Activated naive CD4-positive, alpha-beta T cell treated with anti-CD3 and anti-CD28 coated beads for 36 hours (primary cell): ENCODE measurements at regions not wholly inside any gene's neighbourhood (a gene's known extent, or its start where the extent isn't known, plus 50 kb on each side); places are given as distances from the start of the nearest gene placed in this dataset.

ENCODE experiments used
- CTCF ChIA-PET: fragments of 350-600 bp; sonication (Branson Sonifier 250); formaldehyde crosslinking; loops from one replicate; lab custom pipeline; 2021; ENCODE audit warnings: antibody characterized with exemption; lab: Charles Lee
- DNase-seq: peaks from one replicate; pipeline ENCODE4 v3.0.0-alpha.2; 2020
- H3K27ac Mint-ChIP-seq: one replicate; pipeline ENCODE4 v1.8.0; 2021; ENCODE audit warnings: mild to moderate bottlenecking, mixed read lengths
- H3K27me3 Mint-ChIP-seq: one replicate; pipeline ENCODE4 v1.8.0; 2021; ENCODE audit warnings: low read depth, mixed read lengths
- H3K36me3 Mint-ChIP-seq: one replicate; pipeline ENCODE4 v1.8.0; 2021; ENCODE audit warnings: low read depth, mixed read lengths
- H3K4me1 Mint-ChIP-seq: one replicate; pipeline ENCODE4 v1.8.0; 2021; ENCODE audit warnings: low read depth, mixed read lengths
- H3K4me3 Mint-ChIP-seq: one replicate; pipeline ENCODE4 v1.8.0; 2021; ENCODE audit warnings: mild to moderate bottlenecking, moderate library complexity, mixed read lengths
- H3K9me3 Mint-ChIP-seq: one replicate; pipeline ENCODE4 v1.8.0; 2021; ENCODE audit warnings: mixed read lengths
- intact Hi-C: fragments of 100-400 bp; cut with micrococcal nuclease; formaldehyde crosslinking; loops from one replicate; pipeline ENCODE4 v1.15.1; 2023

DNA sequence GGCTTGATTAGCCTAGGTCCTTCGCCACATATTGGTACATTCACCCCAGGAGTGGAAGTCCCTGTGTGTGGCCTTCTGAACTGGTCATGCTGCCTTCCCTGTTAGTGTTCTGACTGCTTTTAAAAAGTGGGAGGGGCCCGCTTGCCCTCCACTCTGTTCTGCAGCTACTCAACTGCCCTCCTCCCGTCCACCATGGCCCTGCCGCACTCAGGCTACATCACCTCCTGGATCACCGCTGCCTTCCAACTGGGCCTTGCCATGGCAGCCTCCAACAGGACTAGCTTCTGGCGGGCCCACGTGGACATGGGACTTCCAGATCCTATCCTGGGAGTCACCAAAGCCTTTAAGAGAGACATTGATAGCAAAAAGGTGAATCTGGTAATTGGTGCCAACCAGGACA is 152.1 kb upstream of the USP24 start:
- Mint-ChIP-seq H3K27me3 (peaks cover 15% of the 10 kb centered on the region), H3K9me3 (no peaks in the 10 kb centered on the region), H3K36me3 (no peaks in the 10 kb centered on the region), H3K4me3 (no peak overlapping the region), H3K27ac (no peak overlapping the region), H3K4me1 (peaks cover 10% of the 10 kb centered on the region)
- CTCF ChIA-PET = no interaction called here
- no peak for DNase-seq
- intact Hi-C loops = no loop called here

DNA sequence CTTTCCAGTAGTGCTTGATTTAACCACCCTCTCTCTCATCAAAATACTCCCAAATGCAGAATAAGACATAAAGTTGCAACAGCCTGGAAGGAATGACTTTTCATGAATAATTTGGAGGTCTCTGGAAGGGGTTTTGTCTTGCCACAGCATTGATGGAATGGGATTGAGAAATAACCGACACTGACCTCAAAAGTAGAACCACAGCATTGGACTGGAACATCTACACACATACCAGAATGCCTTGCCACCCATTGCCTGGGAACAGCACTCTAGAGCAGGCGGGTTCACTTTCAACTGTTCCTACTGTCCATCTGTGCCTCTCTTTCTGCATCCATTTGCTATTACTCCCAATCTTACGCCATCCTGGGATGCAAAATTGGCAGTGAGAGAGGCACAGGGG is 149.1 kb upstream of the USP24 start:
- no peaks in the 10 kb centered on the region for H3K36me3 Mint-ChIP-seq
- peaks cover 10% of the 10 kb centered on the region for H3K4me1 Mint-ChIP-seq
- CTCF ChIA-PET = interaction anchor here (0.8 to 2.5 kb wide), 4 partner anchors 12 to 87 kb away, joined by 3 to 9 read pairs (median 4); no protein-coding TSS in a partner anchor
- intact Hi-C loops = no loop called here
- peaks cover 13% of the 10 kb centered on the region for H3K27me3 Mint-ChIP-seq
- no peak overlapping the region for H3K27ac Mint-ChIP-seq
- no peak overlapping the region for H3K4me3 Mint-ChIP-seq
- DNase-seq = no peak
- no peaks in the 10 kb centered on the region for H3K9me3 Mint-ChIP-seq

DNA sequence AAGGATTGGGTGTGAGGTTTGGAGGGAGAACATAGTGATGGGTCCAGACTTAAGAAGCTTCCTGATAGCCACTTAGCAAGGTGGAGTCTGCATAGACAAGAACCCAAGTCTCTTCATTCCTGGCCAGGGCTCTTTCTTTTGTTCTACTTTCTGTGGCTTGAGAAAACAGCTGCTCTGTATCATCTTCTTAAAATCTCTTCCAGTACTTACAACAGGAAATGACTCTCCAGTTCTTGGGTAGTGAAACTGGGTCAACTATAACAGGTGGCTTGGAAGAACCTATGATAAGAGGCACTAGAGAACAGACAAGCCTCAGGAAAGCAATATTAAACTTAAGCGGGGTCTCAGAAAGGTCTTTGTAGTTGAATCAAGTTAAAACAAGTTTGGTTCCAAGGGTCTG is 148.1 kb upstream of the USP24 start:
- CTCF ChIA-PET = interaction anchor here (0.5 to 2.5 kb wide), 4 partner anchors 13 to 285 kb away, joined by 3 to 9 read pairs (median 4); no protein-coding TSS in a partner anchor
- no peak for DNase-seq
- Mint-ChIP-seq H3K4me3 (no peak overlapping the region), H3K4me1 (peaks cover 10% of the 10 kb centered on the region), H3K9me3 (no peaks in the 10 kb centered on the region), H3K27me3 (peaks cover 13% of the 10 kb centered on the region), H3K36me3 (no peaks in the 10 kb centered on the region), H3K27ac (no peak overlapping the region)
- intact Hi-C loops = no loop called here

DNA sequence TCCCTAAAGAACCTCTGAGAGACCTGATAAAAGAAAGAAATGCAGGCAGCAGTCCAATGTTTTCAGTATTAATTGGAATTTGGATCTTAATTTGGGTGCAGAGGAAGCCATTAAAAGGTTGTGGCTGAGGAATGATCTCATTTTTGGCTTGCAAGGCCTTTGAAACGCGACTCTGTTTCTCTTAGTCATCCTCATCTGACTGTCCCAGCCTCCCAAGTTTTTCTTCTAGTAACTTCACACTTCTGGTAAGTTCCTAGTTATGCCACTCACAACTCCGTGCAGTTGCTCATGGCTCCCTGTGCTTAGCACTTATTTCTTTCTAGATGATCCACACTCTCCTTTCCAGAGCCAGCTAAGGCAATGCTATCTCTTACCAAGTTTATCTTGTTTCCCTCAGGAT is 147.4 kb upstream of the USP24 start:
- H3K36me3 Mint-ChIP-seq = no peaks in the 10 kb centered on the region
- H3K9me3 Mint-ChIP-seq = no peaks in the 10 kb centered on the region
- intact Hi-C loops = no loop called here
- H3K27ac Mint-ChIP-seq = no peak overlapping the region
- peaks cover 15% of the 10 kb centered on the region for H3K27me3 Mint-ChIP-seq
- H3K4me3 Mint-ChIP-seq = no peak overlapping the region
- DNase-seq = no peak
- CTCF ChIA-PET = interaction anchor here (0.5 to 2.5 kb wide), 2 partner anchors 14 to 286 kb away, joined by 3 to 9 read pairs; no protein-coding TSS in a partner anchor
- peaks cover 10% of the 10 kb centered on the region for H3K4me1 Mint-ChIP-seq

DNA sequence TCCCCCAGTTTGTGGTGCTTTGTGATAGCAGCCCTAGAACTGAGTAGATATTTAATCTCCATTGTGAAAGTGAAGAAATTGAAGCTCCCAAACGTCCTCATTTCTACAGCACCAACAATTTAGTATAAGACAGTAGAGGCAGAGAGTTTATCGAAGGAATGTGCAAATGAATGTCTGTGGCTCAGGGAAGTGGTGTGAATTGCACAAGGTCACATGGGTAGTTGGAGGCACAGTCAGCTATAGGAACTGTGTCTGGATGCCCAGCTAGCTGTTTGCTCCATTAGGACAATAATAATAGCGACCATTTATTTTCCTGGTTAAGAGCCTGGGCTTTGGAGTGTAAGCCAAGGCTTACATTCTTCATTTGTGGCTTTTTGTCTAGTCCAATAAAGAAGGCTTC is 144.4 kb upstream of the USP24 start:
- Mint-ChIP-seq H3K4me3 (no peak overlapping the region), H3K4me1 (peaks cover 10% of the 10 kb centered on the region), H3K9me3 (no peaks in the 10 kb centered on the region), H3K36me3 (no peaks in the 10 kb centered on the region), H3K27me3 (peaks cover 11% of the 10 kb centered on the region), H3K27ac (no peak overlapping the region)
- intact Hi-C loops = no loop called here
- CTCF ChIA-PET = interaction anchor here (0.9 kb wide), 1 partner anchor 19 kb away, joined by 3 read pairs; no protein-coding TSS in a partner anchor
- no peak for DNase-seq

DNA sequence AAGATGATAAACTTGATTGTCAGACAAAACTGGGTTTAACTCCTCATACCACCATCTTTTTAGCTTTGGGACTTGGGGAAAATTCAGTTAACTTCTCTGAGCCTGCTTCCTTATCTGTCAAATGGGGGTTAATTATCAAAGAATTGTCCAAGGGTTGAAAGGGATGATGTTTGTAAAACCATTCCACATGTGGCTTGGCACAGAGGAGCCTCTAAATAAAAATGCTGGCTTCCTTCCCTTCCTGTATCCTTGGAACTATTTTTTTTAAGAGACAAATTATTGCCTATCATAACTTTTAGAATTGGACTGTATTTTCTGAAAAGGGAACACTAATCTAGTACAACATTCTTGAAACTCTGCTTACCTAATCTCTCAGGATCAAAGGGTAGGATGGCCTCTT is 143.4 kb upstream of the USP24 start:
- H3K27ac Mint-ChIP-seq = no peak overlapping the region
- no peak for DNase-seq
- peaks cover 10% of the 10 kb centered on the region for H3K4me1 Mint-ChIP-seq
- H3K9me3 Mint-ChIP-seq = no peaks in the 10 kb centered on the region
- CTCF ChIA-PET = interaction anchor here (1.4 kb wide), 1 partner anchor 74 kb away, joined by 3 read pairs; no protein-coding TSS in a partner anchor
- intact Hi-C loops = no loop called here
- peaks cover 8% of the 10 kb centered on the region for H3K27me3 Mint-ChIP-seq
- no peaks in the 10 kb centered on the region for H3K36me3 Mint-ChIP-seq
- H3K4me3 Mint-ChIP-seq = no peak overlapping the region

DNA sequence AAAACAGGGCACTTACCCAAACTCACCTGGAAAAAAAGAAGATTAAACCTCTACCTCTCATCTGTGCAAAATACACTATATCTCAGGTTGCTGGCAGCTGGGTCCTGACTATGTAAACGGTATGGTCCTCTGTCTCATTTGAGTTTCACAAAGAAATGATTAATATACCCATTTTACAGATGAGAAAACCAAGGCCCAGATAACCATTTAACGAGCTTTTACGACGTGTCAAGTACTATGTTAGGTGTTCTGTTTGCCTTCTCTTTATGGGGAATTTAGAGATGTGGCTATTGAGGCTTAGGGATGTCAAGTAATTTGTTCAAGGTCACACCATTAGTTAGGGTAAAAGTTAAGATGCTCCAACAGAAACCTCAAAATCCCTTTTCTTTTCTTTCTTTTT is 140.4 kb upstream of the USP24 start:
- H3K27ac Mint-ChIP-seq = no peak overlapping the region
- no peaks in the 10 kb centered on the region for H3K4me1 Mint-ChIP-seq
- H3K4me3 Mint-ChIP-seq = no peak overlapping the region
- H3K9me3 Mint-ChIP-seq = no peaks in the 10 kb centered on the region
- no peak for DNase-seq
- H3K36me3 Mint-ChIP-seq = no peaks in the 10 kb centered on the region
- intact Hi-C loops = no loop called here
- CTCF ChIA-PET = no interaction called here
- peaks cover 6% of the 10 kb centered on the region for H3K27me3 Mint-ChIP-seq

DNA sequence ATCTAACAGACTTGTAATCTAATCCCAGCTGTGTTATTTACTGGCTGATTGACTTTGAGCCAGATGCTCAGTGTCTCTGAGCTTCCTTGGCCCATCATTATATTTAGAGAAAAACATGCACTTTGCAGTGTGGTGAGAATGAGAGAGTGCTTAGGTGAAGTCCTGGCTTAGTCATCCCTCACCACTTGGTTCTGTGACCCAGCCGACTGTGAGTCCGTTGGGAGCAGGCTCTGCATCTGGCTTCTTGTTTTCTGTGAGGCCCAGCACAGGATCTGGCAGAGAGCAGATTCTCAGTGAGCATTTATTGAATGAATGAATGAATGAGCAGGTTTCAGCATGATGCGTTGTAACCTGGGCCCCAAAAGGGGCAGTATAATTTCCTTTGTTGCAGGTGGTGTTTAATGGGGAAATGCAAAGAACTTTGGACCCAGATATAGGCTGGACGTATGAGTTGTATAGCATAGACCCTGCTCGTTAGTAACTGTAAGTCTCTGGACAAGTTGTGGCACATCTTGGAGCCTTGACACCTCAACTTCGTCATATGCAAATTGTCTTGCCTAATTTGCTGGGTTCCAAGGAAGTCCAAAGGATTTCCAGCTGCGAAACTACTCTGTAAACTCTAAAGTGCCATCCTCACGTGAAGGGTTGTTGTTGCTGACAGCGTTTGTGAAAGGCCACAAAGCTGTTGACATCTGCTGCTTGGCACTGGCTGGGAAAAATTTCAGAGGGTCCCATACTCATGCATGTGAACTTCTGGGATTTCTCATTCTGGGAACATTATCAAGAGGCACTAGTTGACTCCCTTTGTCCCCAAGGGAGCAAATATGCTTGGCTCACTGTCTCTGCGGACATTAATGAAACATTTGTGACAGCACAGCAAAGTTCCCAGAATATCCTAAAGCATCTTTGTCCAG is 138.8 kb upstream of the USP24 start:
- DNase-seq = no peak
- intact Hi-C loops = no loop called here
- H3K9me3 Mint-ChIP-seq = no peaks in the 10 kb centered on the region
- H3K36me3 Mint-ChIP-seq = no peaks in the 10 kb centered on the region
- H3K4me3 Mint-ChIP-seq = no peak overlapping the region
- no peaks in the 10 kb centered on the region for H3K4me1 Mint-ChIP-seq
- CTCF ChIA-PET = no interaction called here
- no peak overlapping the region for H3K27ac Mint-ChIP-seq
- H3K27me3 Mint-ChIP-seq = peaks cover 8% of the 10 kb centered on the region

DNA sequence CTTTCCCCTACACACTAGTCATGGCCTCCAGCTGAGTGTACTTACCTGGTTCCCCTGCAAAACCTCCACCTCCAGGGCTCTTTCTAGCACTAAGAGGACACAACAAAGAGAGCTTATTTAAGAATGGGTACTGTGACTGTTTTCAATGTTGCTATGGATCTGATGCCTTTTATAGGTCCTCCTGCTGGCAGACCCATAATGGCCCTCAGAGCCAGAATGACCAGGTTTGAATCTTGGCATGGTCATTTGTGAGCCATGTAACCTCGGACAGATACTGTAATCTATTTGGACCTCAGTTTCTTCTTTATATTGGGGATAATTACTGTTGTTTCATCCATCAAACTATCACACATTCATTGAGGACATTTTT is 137.6 kb upstream of the USP24 start:
- no peaks in the 10 kb centered on the region for H3K4me1 Mint-ChIP-seq
- CTCF ChIA-PET = interaction anchor here (0.6 kb wide), 1 partner anchor 1316 kb away, joined by 4 read pairs; no protein-coding TSS in a partner anchor
- H3K4me3 Mint-ChIP-seq = no peak overlapping the region
- peaks cover 5% of the 10 kb centered on the region for H3K27me3 Mint-ChIP-seq
- intact Hi-C loops = no loop called here
- H3K27ac Mint-ChIP-seq = no peak overlapping the region
- DNase-seq = no peak
- no peaks in the 10 kb centered on the region for H3K9me3 Mint-ChIP-seq
- H3K36me3 Mint-ChIP-seq = no peaks in the 10 kb centered on the region

DNA sequence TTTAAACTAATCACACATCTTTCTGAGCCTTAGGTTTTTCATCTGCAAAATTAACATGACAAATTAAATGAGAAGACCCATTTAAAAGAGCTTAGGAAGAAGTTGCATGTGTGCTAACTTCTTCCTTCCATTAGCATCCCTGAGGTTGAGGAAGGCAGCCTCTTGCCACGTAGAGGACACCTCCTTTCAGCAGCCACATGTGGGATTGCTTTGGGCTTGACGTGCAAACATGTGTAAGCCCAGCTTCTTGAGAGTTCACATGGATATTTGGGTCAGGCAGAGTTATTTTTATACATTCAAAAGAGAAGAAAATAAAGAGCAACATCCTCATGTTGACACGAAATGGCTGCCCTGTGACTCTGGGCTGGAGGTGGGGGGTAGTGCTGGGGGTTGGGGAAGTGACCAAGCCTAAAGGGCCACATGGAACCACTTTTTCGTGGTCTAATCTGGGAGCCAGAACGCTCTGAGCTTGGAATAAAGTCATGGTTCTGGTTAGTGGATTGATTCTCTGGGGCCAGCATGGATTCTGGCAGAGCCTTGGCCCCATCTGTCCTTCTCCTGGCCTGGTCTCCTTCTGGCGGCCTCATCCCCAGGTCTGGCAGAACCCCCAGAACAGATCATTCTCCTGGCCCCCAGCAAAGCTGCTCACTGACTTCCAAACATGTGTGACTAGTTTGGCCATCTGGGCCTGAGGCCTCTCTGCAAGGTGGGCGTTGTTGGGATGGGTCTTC is 137.1 kb upstream of the USP24 start:
- no peaks in the 10 kb centered on the region for H3K36me3 Mint-ChIP-seq
- intact Hi-C loops = no loop called here
- DNase-seq = no peak
- CTCF ChIA-PET = interaction anchor here (0.8 kb wide), 1 partner anchor 24 kb away, joined by 3 read pairs; no protein-coding TSS in a partner anchor
- no peaks in the 10 kb centered on the region for H3K4me1 Mint-ChIP-seq
- no peaks in the 10 kb centered on the region for H3K9me3 Mint-ChIP-seq
- peaks cover 8% of the 10 kb centered on the region for H3K27me3 Mint-ChIP-seq
- no peak overlapping the region for H3K4me3 Mint-ChIP-seq
- H3K27ac Mint-ChIP-seq = no peak overlapping the region

DNA sequence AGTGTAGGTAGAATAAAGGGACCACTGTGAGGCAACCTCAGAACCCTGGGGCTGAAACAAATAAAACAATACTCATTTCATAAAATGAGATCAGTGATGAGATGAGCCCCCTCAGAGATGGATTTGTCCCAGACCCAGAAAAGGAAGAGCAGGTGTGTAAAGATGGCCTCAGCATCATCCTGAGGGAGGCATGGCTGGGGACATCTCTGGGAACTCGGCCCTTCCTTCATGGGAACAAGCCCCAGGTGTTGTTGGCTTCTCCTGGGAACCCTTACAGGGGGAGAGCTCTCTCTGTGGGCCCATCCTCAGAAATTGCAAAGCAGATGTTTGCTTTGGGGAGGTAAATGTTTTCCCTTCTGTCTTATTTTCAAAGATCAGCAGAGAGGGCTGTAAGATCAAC is 133.2 kb upstream of the USP24 start:
- no peak for DNase-seq
- Mint-ChIP-seq H3K27me3 (peaks cover 15% of the 10 kb centered on the region), H3K9me3 (no peaks in the 10 kb centered on the region), H3K36me3 (no peaks in the 10 kb centered on the region), H3K4me3 (no peak overlapping the region), H3K27ac (no peak overlapping the region), H3K4me1 (no peaks in the 10 kb centered on the region)
- CTCF ChIA-PET = no interaction called here
- intact Hi-C loops = no loop called here

DNA sequence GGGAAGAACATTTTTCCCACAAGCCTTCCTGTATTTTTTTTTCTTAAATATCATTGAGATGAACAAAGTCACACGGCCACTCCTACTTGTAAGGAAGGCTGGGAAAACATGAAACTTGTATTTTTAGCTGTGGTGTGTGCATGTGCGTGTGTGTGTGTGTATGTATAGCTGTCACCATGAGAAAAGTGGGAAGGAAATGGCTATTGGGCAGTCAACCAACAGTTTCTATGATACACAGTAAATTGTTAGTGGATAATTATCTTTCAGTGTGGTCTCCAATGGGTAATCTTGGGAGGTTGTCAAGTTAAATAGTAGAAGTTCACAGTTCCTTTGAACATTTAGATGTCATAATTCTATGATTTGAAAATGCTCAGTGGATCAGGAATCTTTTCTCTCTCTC is 132.7 kb upstream of the USP24 start:
- CTCF ChIA-PET = interaction anchor here (1.5 kb wide), 1 partner anchor 10 kb away, joined by 3 read pairs; no protein-coding TSS in a partner anchor
- no peaks in the 10 kb centered on the region for H3K36me3 Mint-ChIP-seq
- H3K27me3 Mint-ChIP-seq = peaks cover 17% of the 10 kb centered on the region
- intact Hi-C loops = no loop called here
- H3K9me3 Mint-ChIP-seq = no peaks in the 10 kb centered on the region
- H3K4me1 Mint-ChIP-seq = no peaks in the 10 kb centered on the region
- H3K4me3 Mint-ChIP-seq = no peak overlapping the region
- H3K27ac Mint-ChIP-seq = no peak overlapping the region
- DNase-seq = no peak
